ENCODE measurements at regions not wholly inside any gene's neighbourhood (a gene's known extent, or its start where the extent isn't known, plus 50 kb on each side); places are given as distances from the start of the nearest gene placed in this dataset.
"Not testable (repeated sequence)": the region's sequence is repeated elsewhere in the genome, so short reads cannot be mapped to it uniquely, and the experiment has no call there.

- no peak for DNase-seq (ENCODE audit: low read depth)
These were observed 103.1 kb upstream of the ZC3H15 start for GRCh38 chr2:186382932-186383331.

- DNase-seq (ENCODE audit: low read depth): no peak
These were observed 101.8 kb upstream of the ZC3H15 start for GRCh38 chr2:186384226-186384625.

GRCh38 chr2:186385638-186386201, 100.3 kb upstream of the ZC3H15 start:
- not testable (repeated sequence) for DNase-seq (ENCODE audit: low read depth)

GRCh38 chr2:186399082-186399644, 86.9 kb upstream of the ZC3H15 start:
- no peak for DNase-seq (ENCODE audit: low read depth)

- DNase-seq (ENCODE audit: low read depth): no peak
These were observed 80.2 kb upstream of the ZC3H15 start for GRCh38 chr2:186405842-186406241.

- DNase-seq (ENCODE audit: low read depth): no peak
These were observed 78.4 kb upstream of the ZC3H15 start for GRCh38 chr2:186407611-186408010.

- DNase-seq (ENCODE audit: low read depth): no peak
These were observed 75.3 kb upstream of the ZC3H15 start for GRCh38 chr2:186410802-186411201.

- DNase-seq (ENCODE audit: low read depth): peak; percentile 26
These were observed 63.8 kb upstream of the ZC3H15 start for GRCh38 chr2:186422226-186422625.

GRCh38 chr2:186423481-186423880, 62.6 kb upstream of the ZC3H15 start:
- DNase-seq (ENCODE audit: low read depth): no peak

GRCh38 chr2:186424265-186424664, 61.8 kb upstream of the ZC3H15 start:
- no peak for DNase-seq (ENCODE audit: low read depth)

- DNase-seq (ENCODE audit: low read depth): no peak
These were observed 60.5 kb upstream of the ZC3H15 start for GRCh38 chr2:186425576-186425975.

- DNase-seq (ENCODE audit: low read depth): no peak
These were observed 59.7 kb upstream of the ZC3H15 start for GRCh38 chr2:186426153-186427016.

- DNase-seq (ENCODE audit: low read depth): not testable (repeated sequence)
These were observed 59.1 kb upstream of the ZC3H15 start for GRCh38 chr2:186427017-186427350.

GRCh38 chr2:186427970-186428369, 58.1 kb upstream of the ZC3H15 start:
- no peak for DNase-seq (ENCODE audit: low read depth)

GRCh38 chr2:186429104-186429503, 57.0 kb upstream of the ZC3H15 start:
- no peak for DNase-seq (ENCODE audit: low read depth)

GRCh38 chr2:186431306-186431705, 54.8 kb upstream of the ZC3H15 start:
- no peak for DNase-seq (ENCODE audit: low read depth)

GRCh38 chr2:186433040-186433439, 53.0 kb upstream of the ZC3H15 start:
- DNase-seq (ENCODE audit: low read depth): no peak

GRCh38 chr2:186433777-186434432, 52.2 kb upstream of the ZC3H15 start:
- DNase-seq (ENCODE audit: low read depth): no peak

All from HS-27A (cell line).